Activated T-helper 2 cell treated with anti-CD3 and anti-CD28 coated beads, Interferon-gamma antibody, Interleukin-2, Interleukin-4, amounts not matched to agents 10 μg/mL and 5 μg/mL and 100 μg/mL, durations not matched to agents 14 hours and 24 hours and 36 hours (primary cell): ENCODE measurements at regions not wholly inside any gene's neighbourhood (a gene's known extent, or its start where the extent isn't known, plus 50 kb on each side); places are given as distances from the start of the nearest gene placed in this dataset.

Source experiments
- DNase-seq: peaks from one replicate; pipeline ENCODE4 v3.0.0; 2021; ENCODE audit warnings: low spot score
- H3K27ac Mint-ChIP-seq: one replicate; pipeline ENCODE4 v1.8.0; 2021; ENCODE audit warnings: mixed read lengths
- H3K27me3 Mint-ChIP-seq: one replicate; pipeline ENCODE4 v1.8.0; 2021; ENCODE audit warnings: low read depth, mixed read lengths
- H3K36me3 Mint-ChIP-seq: one replicate; pipeline ENCODE4 v1.8.0; 2021; ENCODE audit warnings: low read depth, mixed read lengths
- H3K4me1 Mint-ChIP-seq: one replicate; pipeline ENCODE4 v1.8.0; 2021; ENCODE audit warnings: low read depth, mixed read lengths
- H3K4me3 Mint-ChIP-seq: one replicate; pipeline ENCODE4 v1.8.0; 2021; ENCODE audit warnings: low read depth, mild to moderate bottlenecking, moderate library complexity, mixed read lengths
- H3K9me3 Mint-ChIP-seq: one replicate; pipeline ENCODE4 v1.8.0; 2021; ENCODE audit warnings: mixed read lengths
- intact Hi-C: fragments of 100-400 bp; cut with micrococcal nuclease; formaldehyde crosslinking; loops from one replicate; pipeline ENCODE4 v1.15.1; 2023

DNA sequence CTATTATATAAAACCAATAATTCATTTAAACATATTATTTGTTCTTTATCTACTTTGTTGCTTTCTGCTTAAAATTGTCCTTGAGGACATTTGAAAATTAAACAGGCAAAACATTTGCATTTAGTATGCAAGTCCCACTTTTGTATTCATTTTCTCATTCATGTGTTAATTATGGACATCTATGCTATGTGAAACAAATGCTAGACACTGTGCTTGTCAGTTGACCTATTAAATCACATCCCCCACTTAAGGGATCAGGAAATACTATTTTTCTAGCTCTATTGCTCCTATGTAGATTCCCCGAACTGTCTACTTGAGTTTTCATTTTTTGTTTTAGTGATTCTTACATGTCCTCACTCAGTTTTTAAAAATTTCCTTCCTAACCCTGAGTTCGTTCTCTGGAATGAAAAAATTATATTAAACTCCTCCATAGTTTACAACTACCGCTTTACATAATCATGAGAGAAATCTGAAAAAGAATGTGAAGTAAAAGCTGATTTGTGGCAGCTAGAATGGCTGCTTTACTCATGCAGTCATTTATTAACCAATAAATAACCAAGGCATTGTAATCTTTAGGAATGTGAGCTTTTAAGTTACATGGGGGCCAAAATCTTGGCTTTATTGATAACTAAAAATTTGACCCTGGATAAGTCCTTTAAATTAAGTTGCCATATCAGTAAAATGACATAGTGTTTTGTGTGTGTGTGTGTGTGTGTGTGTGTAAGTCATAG lies 188.5 kb downstream of the LIG4 start:
- Mint-ChIP-seq H3K4me3 (no peak overlapping the region), H3K9me3 (peaks cover 5% of the 10 kb centered on the region), H3K36me3 (no peaks in the 10 kb centered on the region), H3K27ac (no peak overlapping the region), H3K27me3 (no peaks in the 10 kb centered on the region), H3K4me1 (no peaks in the 10 kb centered on the region)
- intact Hi-C loops = no loop called here
- no peak for DNase-seq

DNA sequence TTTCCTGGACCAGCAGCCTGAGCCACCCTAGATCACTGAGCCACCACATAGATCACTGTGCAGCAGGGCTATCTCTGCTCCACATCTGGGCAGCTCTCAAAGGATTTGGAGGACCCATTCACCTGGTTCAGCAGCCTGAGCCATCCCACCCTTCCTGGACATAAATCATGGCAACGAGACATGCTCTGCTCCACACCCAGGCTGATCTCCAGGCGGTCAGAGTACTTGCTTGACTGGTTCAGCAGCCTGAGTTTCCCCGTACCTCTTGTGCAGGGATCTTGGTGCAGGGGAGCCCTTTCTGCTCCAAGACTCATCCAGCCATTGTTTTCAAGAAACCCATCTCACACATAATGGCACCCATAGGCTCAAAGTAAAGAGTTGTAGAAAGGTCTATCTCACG lies 195.3 kb downstream of the LIG4 start:
- Mint-ChIP-seq H3K9me3 (peaks cover 24% of the 10 kb centered on the region), H3K27ac (no peak overlapping the region), H3K4me3 (no peak overlapping the region), H3K4me1 (no peaks in the 10 kb centered on the region), H3K27me3 (no peaks in the 10 kb centered on the region), H3K36me3 (no peaks in the 10 kb centered on the region)
- no peak for DNase-seq
- intact Hi-C loops = no loop called here

DNA sequence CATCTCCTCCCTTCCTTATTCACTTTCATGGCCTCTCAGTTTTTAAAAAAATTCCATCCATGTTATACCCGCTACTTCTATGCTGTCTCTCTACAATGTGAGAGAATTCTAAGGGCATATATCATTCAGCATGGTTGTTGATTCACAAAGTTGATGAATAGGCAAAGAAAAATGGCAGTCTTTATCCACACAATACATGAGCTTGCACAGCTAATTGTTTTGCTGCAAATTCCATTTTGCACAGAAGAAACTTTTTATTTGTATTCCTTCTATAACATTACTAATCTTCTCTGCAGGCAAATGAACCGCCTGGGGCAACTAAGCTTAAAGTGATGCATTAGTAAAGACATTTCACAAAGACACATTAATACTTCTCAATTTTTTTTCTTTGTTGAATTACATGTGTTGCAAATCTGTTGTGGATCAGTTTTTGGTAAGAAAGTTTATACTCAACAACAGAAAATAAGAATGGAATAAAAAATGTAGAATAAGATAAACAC lies 196.9 kb downstream of the LIG4 start:
- intact Hi-C loops = no loop called here
- Mint-ChIP-seq H3K36me3 (no peaks in the 10 kb centered on the region), H3K4me1 (no peaks in the 10 kb centered on the region)

DNA sequence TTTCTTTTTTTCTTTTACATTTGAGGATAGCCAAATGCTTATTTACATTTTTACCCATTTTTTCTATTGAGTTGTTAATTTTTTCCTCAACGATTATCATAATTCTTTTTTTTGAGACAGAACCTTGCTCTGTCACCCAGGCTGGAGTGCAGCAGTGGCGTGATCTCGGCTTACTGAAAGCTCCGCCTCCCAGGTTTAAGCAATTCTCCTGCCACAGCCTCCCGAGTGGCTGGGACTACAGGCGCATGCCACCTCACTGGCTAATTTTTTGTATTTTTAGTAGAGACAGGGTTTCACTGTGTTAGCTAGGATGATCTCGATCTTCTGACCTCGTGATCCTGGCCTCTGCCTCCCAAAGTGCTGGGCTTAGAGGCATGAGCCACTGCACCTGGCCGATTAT lies 208.7 kb downstream of the LIG4 start:
- Mint-ChIP-seq H3K4me1 (no peaks in the 10 kb centered on the region), H3K27ac (no peak overlapping the region), H3K27me3 (no peaks in the 10 kb centered on the region), H3K4me3 (no peak overlapping the region), H3K9me3 (no peaks in the 10 kb centered on the region), H3K36me3 (no peaks in the 10 kb centered on the region)
- intact Hi-C loops = no loop called here
- DNase-seq = no peak

More for the DNA sequence above, 196.9 kb downstream of the LIG4 start:
- Mint-ChIP-seq H3K9me3 (peaks cover 28% of the 10 kb centered on the region), H3K4me3 (no peak overlapping the region), H3K27me3 (no peaks in the 10 kb centered on the region), H3K27ac (no peak overlapping the region)
- DNase-seq = no peak

DNA sequence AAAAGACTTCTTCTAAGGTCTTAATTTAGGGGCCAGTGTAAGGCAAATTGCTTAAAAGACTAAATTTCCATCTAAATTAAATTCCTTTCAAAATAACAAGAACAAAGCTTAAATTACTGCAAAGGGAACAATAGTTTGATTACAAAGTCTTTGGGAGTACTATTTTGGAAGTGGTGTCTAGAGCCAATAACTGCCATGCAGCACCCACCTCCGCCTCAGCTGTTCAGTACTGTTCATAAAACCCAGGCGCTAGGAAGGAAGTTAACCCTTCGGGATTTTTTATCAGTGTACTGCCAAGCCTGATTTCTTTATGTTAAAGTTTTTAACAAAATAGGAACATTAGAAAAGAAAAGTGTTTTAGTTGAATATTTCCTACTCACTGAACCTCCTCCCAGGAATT lies 210.1 kb downstream of the LIG4 start:
- no peak overlapping the region for H3K27ac Mint-ChIP-seq
- no peak for DNase-seq
- no peaks in the 10 kb centered on the region for H3K9me3 Mint-ChIP-seq
- H3K27me3 Mint-ChIP-seq = no peaks in the 10 kb centered on the region
- intact Hi-C loops = no loop called here
- H3K36me3 Mint-ChIP-seq = no peaks in the 10 kb centered on the region
- H3K4me3 Mint-ChIP-seq = no peak overlapping the region
- no peaks in the 10 kb centered on the region for H3K4me1 Mint-ChIP-seq

DNA sequence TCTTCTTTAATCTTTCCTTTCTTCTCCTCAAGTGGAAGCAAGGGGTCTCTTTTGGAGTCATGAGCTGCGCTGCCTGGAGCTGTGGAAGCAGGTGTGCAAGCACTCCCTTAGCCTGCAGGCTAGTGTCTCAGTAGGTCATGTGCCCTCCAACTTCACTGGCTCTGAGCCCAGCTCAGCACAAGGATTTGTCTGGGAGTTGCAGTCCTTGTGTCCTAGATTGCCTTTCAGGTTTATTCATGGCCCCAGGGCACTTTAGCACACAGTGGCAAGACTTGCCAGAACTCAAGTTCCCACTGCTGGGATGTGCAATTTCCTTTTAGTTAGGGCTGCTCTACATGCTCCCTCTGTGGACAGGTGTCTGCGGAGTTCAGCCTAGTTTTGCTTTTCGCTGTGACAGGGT lies 211.7 kb downstream of the LIG4 start:
- DNase-seq = no peak
- no peaks in the 10 kb centered on the region for H3K9me3 Mint-ChIP-seq
- no peaks in the 10 kb centered on the region for H3K36me3 Mint-ChIP-seq
- H3K27me3 Mint-ChIP-seq = no peaks in the 10 kb centered on the region
- H3K4me1 Mint-ChIP-seq = no peaks in the 10 kb centered on the region
- H3K27ac Mint-ChIP-seq = no peak overlapping the region
- H3K4me3 Mint-ChIP-seq = no peak overlapping the region
- intact Hi-C loops = no loop called here

DNA sequence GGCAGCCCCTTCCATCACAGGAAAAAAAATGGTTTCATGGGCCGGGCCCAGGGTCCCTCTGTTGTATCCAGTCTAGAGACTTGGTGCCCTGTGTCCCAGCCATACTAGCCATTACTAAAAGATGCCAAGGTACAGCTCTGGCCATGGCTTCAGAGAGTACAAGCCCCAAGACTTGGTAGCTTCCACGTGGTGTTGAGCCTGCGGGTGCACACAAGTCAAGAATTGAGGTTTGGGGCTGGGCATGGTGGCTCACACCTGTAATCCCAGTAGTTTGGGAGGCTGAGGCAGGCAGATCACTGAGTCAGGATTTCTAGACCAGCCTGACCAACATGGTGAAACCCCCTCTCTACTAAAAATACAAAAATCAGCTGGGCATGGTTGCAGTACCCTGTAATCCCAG lies 214.3 kb downstream of the LIG4 start:
- Mint-ChIP-seq H3K9me3 (no peaks in the 10 kb centered on the region), H3K4me3 (no peak overlapping the region), H3K36me3 (no peaks in the 10 kb centered on the region), H3K4me1 (no peaks in the 10 kb centered on the region), H3K27ac (no peak overlapping the region), H3K27me3 (no peaks in the 10 kb centered on the region)
- no peak for DNase-seq
- intact Hi-C loops = no loop called here

DNA sequence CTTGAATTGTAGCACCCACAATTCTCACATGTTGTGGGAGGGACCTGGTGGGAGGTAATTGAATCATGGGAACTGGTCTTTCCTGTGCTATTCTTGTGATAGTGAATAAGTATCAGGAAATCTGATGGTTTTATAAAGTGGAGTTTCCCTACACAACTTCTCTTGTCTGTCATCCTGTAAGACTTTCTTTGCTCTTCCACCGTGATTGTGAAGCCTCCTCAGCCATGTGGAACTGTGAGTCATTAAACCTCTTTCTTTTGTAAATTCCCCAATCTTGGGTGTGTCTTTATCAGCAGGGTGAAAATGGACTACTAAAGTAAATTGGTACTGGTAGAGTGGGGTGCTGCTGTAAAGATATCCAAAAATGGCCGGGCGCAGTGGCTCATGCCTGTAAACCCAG lies 215.6 kb downstream of the LIG4 start:
- H3K9me3 Mint-ChIP-seq = no peaks in the 10 kb centered on the region
- H3K27me3 Mint-ChIP-seq = no peaks in the 10 kb centered on the region
- no peaks in the 10 kb centered on the region for H3K4me1 Mint-ChIP-seq
- no peak for DNase-seq
- intact Hi-C loops = loop anchor here (10.0 kb wide), 1 partner anchor 265 kb away; the partner anchor contains the start of gene TNFSF13B
- no peaks in the 10 kb centered on the region for H3K36me3 Mint-ChIP-seq
- no peak overlapping the region for H3K27ac Mint-ChIP-seq
- H3K4me3 Mint-ChIP-seq = no peak overlapping the region

DNA sequence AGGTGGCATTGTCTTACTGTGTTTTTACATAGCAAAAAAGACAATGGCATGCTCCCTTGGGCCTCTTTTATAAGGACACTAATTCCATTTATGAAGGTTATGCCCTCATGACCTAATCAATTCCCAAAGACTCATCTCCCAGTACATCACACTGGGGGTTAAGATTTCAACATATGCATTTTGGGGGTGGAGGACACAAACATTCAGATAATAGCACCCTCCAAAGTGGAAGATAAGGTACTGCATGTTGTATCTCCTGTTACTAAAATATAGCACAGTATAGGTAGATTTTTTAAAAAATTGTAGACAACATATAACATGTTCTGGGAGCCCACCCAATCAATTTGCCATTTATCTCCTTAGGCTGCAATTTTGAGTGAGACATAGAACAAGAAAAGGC lies 221.2 kb downstream of the LIG4 start:
- H3K36me3 Mint-ChIP-seq = no peaks in the 10 kb centered on the region
- H3K9me3 Mint-ChIP-seq = no peaks in the 10 kb centered on the region
- H3K4me3 Mint-ChIP-seq = no peak overlapping the region
- DNase-seq = no peak
- H3K27me3 Mint-ChIP-seq = no peaks in the 10 kb centered on the region
- H3K27ac Mint-ChIP-seq = no peak overlapping the region
- intact Hi-C loops = loop anchor here (10.0 kb wide), 1 partner anchor 271 kb away; the partner anchor contains the start of gene TNFSF13B
- H3K4me1 Mint-ChIP-seq = no peaks in the 10 kb centered on the region

DNA sequence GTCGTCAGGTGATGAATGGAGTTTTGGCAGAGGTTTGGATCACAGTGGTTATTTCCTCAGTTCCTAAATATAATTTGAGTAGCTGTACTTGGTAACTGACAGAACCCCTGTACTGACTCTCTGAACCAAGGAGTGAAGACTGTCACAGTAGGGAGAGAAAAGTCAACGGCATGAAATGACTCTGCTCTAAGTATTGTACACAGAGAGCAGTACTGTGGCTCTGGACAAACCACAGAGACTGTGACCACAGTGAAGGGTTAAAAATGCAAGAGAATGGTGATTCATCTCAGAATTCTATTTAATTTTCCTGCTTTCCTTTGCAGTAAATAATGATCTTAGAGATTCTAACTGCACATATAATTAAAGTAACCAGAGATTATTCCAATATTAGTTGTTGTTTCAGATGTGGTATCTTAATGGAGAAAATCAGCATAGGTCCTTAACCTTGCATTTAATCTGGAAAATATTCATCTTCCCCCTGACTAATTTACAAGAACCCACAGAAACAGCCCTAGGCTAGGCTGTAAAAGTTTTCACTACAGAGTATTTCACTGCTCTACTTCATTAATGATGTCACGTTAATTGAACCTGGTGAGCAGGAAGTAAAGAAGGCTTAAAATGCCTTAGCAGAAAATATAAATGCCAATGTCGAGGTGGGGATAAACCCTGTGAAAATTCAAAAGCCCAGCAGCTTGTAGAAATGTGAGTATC lies 221.9 kb downstream of the LIG4 start:
- no peaks in the 10 kb centered on the region for H3K9me3 Mint-ChIP-seq
- intact Hi-C loops = loop anchor here (10.0 kb wide), 1 partner anchor 271 kb away; the partner anchor contains the start of gene TNFSF13B
- no peaks in the 10 kb centered on the region for H3K27me3 Mint-ChIP-seq
- no peaks in the 10 kb centered on the region for H3K4me1 Mint-ChIP-seq
- no peak overlapping the region for H3K27ac Mint-ChIP-seq
- DNase-seq = no peak
- H3K36me3 Mint-ChIP-seq = no peaks in the 10 kb centered on the region
- no peak overlapping the region for H3K4me3 Mint-ChIP-seq

DNA sequence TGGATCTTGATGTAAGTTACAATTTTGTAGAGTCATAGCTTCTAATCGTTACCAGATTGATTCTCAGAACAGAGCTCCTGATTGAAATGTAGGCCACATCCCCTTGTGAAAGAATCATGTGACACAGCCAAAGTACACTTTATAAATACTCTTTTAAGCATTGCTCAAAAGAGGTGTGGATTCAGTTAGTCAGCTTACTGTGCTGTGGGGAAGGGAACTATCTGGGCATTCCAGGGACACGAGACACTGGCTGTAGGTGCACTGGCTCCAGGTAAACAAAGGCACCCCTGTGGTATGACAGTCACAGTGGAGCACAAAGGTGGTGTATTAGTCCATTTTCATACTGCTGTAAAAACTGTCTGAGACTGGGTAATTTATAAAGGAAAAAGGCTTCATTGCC lies 222.8 kb downstream of the LIG4 start:
- no peaks in the 10 kb centered on the region for H3K27me3 Mint-ChIP-seq
- H3K9me3 Mint-ChIP-seq = no peaks in the 10 kb centered on the region
- no peak overlapping the region for H3K27ac Mint-ChIP-seq
- no peak overlapping the region for H3K4me3 Mint-ChIP-seq
- no peak for DNase-seq
- no peaks in the 10 kb centered on the region for H3K36me3 Mint-ChIP-seq
- no peaks in the 10 kb centered on the region for H3K4me1 Mint-ChIP-seq
- intact Hi-C loops = loop anchor here (10.0 kb wide), 1 partner anchor 272 kb away; the partner anchor contains the start of gene TNFSF13B

DNA sequence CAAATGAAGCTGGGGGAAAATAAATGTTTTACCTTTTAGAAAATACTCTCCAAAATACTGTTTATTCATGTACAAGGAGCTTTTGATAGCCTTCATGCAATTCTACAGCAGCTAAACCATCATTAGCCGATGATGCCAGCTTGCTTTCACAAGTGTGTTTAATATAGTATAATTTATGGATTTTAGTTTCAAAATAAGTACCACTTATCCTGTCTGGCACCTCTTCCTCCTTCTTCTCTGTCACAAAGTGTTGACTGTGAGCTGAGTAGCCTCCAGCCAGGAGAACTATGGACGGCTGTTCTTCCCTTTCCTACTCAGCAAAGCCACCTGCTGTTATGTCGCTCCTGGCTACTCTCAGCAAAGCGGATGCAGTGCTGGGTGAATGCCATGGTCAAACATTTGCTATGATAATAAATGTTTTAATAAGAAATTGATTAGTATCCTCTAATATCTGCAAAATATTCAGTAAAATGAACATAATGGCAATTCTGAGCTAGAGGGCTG lies 238.2 kb downstream of the LIG4 start:
- H3K4me3 Mint-ChIP-seq = no peak overlapping the region
- DNase-seq = no peak
- no peaks in the 10 kb centered on the region for H3K27me3 Mint-ChIP-seq
- H3K4me1 Mint-ChIP-seq = no peaks in the 10 kb centered on the region
- no peaks in the 10 kb centered on the region for H3K36me3 Mint-ChIP-seq
- no peak overlapping the region for H3K27ac Mint-ChIP-seq
- intact Hi-C loops = no loop called here
- H3K9me3 Mint-ChIP-seq = peaks cover 8% of the 10 kb centered on the region

DNA sequence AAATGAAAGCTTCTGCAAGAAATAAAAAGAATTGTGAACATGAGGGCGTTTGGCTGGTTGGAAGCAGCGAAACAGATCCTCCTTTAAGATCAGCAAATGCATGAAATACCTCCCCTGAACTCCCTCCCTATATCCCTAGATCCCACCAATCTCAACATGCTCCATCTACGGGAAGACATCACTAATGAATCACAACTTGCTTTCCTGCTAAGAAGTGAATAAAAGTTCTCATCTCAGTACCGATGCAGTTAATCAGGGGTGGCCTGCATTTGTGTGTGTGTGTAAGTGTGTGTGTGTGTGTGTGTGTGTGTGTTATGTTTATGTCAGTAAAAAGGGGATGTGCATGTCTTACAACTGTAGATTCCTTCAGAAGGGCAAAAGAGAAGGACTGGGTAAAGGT lies 238.7 kb downstream of the LIG4 start:
- DNase-seq = no peak
- no peaks in the 10 kb centered on the region for H3K4me1 Mint-ChIP-seq
- intact Hi-C loops = no loop called here
- no peak overlapping the region for H3K27ac Mint-ChIP-seq
- H3K4me3 Mint-ChIP-seq = no peak overlapping the region
- H3K36me3 Mint-ChIP-seq = no peaks in the 10 kb centered on the region
- peaks cover 5% of the 10 kb centered on the region for H3K9me3 Mint-ChIP-seq
- no peaks in the 10 kb centered on the region for H3K27me3 Mint-ChIP-seq
